ENCODE measurements at regions not wholly inside any gene's neighbourhood (a gene's known extent, or its start where the extent isn't known, plus 50 kb on each side); places are given as distances from the start of the nearest gene placed in this dataset.

GRCh38 chr6:102525336-102525735 is 1131.8 kb downstream of the GRIK2 start:
- Histone ChIP-seq H2AFZ (ENCODE audit: low read length) (no peak overlapping the region), H3K9me3 (ENCODE audit: low read length) (no peaks in the 10 kb centered on the region), H3F3A (ENCODE audit: insufficient read depth, low read length) (no peaks in the 10 kb centered on the region), H3K27me3 (ENCODE audit: insufficient read depth, low read length) (no peaks in the 10 kb centered on the region), H3K9me2 (ENCODE audit: low read depth, low read length) (no peaks in the 10 kb centered on the region), H3K27ac (ENCODE audit: low read depth, low read length, poor library complexity, severe bottlenecking) (no peak overlapping the region), H3K9ac (ENCODE audit: low read length) (no peak overlapping the region), H3K79me2 (ENCODE audit: insufficient read depth, low read length) (no peaks in the 10 kb centered on the region), H3K36me3 (ENCODE audit: insufficient read depth, low read length) (no peaks in the 10 kb centered on the region), H4K20me1 (ENCODE audit: insufficient read depth, low read length) (no peaks in the 10 kb centered on the region), H3K4me3 (ENCODE audit: low read depth, low read length, poor library complexity, severe bottlenecking) (no peak overlapping the region), H3K4me2 (ENCODE audit: low read length) (no peak overlapping the region), H3K4me1 (ENCODE audit: insufficient read depth, low read length, severe bottlenecking) (no peaks in the 10 kb centered on the region)
- no peak for TF ChIP-seq EZH2 (IDR thresholded peaks at IDR 0.05; ENCODE audit: borderline replicate concordance, low read length)
- TF ChIP-seq, protein P1, sequence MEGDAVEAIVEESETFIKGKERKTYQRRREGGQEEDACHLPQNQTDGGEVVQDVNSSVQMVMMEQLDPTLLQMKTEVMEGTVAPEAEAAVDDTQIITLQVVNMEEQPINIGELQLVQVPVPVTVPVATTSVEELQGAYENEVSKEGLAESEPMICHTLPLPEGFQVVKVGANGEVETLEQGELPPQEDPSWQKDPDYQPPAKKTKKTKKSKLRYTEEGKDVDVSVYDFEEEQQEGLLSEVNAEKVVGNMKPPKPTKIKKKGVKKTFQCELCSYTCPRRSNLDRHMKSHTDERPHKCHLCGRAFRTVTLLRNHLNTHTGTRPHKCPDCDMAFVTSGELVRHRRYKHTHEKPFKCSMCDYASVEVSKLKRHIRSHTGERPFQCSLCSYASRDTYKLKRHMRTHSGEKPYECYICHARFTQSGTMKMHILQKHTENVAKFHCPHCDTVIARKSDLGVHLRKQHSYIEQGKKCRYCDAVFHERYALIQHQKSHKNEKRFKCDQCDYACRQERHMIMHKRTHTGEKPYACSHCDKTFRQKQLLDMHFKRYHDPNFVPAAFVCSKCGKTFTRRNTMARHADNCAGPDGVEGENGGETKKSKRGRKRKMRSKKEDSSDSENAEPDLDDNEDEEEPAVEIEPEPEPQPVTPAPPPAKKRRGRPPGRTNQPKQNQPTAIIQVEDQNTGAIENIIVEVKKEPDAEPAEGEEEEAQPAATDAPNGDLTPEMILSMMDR (IDR thresholded peaks at IDR 0.05; ENCODE audit: low read length) = no peak

DNA sequence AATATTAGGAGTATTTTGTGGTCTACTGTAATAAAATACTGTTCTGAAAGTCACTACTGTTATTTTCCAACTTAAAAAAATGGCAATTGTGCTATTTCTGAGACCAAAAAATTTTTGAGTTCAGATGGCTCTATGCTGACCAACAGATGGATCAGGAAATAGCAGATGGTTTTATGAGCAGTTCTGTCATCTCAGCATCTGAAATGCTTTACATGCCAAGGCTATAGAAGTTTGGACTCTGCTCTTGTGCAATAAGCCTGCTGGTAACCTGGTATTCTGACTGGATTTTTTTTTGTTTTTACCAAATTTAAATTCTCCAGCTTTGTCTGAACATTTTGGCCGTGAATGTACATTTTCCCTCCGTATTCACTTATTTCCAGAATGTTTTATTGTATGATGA is 1127.5 kb downstream of the GRIK2 start:
- no peaks in the 10 kb centered on the region for H3K27me3 ChIP-seq (ENCODE audit: insufficient read depth, low read length)
- H3K9me2 ChIP-seq (ENCODE audit: low read depth, low read length) = no peaks in the 10 kb centered on the region
- TF ChIP-seq, protein P1 (IDR thresholded peaks at IDR 0.05; ENCODE audit: low read length) = no peak
- TF ChIP-seq EZH2 (IDR thresholded peaks at IDR 0.05; ENCODE audit: borderline replicate concordance, low read length) = no peak

DNA sequence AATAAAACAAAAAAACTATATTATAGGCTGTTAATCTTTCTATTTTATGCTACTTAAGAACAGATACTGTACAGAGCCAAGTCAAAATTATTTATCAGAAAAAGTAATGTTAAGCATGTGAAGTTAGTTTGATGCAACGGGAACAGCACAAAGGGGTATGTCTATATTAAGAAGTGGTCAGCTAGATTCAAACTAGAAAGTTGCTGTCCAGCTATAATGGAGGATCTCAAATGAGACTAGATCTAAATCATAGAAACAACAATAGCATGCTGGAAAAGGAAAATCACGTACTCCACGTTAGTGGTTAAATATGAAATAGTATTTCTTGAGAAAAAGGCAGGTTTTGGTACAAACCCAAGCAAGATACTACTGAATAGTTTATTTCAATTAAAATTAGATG is 1124.0 kb downstream of the GRIK2 start:
- H3K36me3 ChIP-seq (ENCODE audit: insufficient read depth, low read length) = no peaks in the 10 kb centered on the region
- no peaks in the 10 kb centered on the region for H3K9me3 ChIP-seq (ENCODE audit: low read length)
- no peak overlapping the region for H3K27ac ChIP-seq (ENCODE audit: low read depth, low read length, poor library complexity, severe bottlenecking)
- H3K4me3 ChIP-seq (ENCODE audit: low read depth, low read length, poor library complexity, severe bottlenecking) = no peak overlapping the region
- no peaks in the 10 kb centered on the region for H3K27me3 ChIP-seq (ENCODE audit: insufficient read depth, low read length)
- H3K79me2 ChIP-seq (ENCODE audit: insufficient read depth, low read length) = no peaks in the 10 kb centered on the region
- H4K20me1 ChIP-seq (ENCODE audit: insufficient read depth, low read length) = no peaks in the 10 kb centered on the region
- no peaks in the 10 kb centered on the region for H3K4me1 ChIP-seq (ENCODE audit: insufficient read depth, low read length, severe bottlenecking)
- H2AFZ ChIP-seq (ENCODE audit: low read length) = no peak overlapping the region
- TF ChIP-seq, protein P1 (IDR thresholded peaks at IDR 0.05; ENCODE audit: low read length) = no peak
- no peak for TF ChIP-seq EZH2 (IDR thresholded peaks at IDR 0.05; ENCODE audit: borderline replicate concordance, low read length)
- H3K9ac ChIP-seq (ENCODE audit: low read length) = no peak overlapping the region
- no peaks in the 10 kb centered on the region for H3K9me2 ChIP-seq (ENCODE audit: low read depth, low read length)
- H3K4me2 ChIP-seq (ENCODE audit: low read length) = no peak overlapping the region
- no peaks in the 10 kb centered on the region for H3F3A ChIP-seq (ENCODE audit: insufficient read depth, low read length)

More for the DNA sequence above, 1127.5 kb downstream of the GRIK2 start:
- H4K20me1 ChIP-seq (ENCODE audit: insufficient read depth, low read length) = no peaks in the 10 kb centered on the region
- no peak overlapping the region for H3K9ac ChIP-seq (ENCODE audit: low read length)
- H3K4me1 ChIP-seq (ENCODE audit: insufficient read depth, low read length, severe bottlenecking) = no peaks in the 10 kb centered on the region
- no peak overlapping the region for H3K27ac ChIP-seq (ENCODE audit: low read depth, low read length, poor library complexity, severe bottlenecking)
- no peak overlapping the region for H3K4me2 ChIP-seq (ENCODE audit: low read length)
- H3F3A ChIP-seq (ENCODE audit: insufficient read depth, low read length) = no peaks in the 10 kb centered on the region
- H3K79me2 ChIP-seq (ENCODE audit: insufficient read depth, low read length) = no peaks in the 10 kb centered on the region
- no peaks in the 10 kb centered on the region for H3K9me3 ChIP-seq (ENCODE audit: low read length)
- H3K36me3 ChIP-seq (ENCODE audit: insufficient read depth, low read length) = no peaks in the 10 kb centered on the region
- H2AFZ ChIP-seq (ENCODE audit: low read length) = no peak overlapping the region
- H3K4me3 ChIP-seq (ENCODE audit: low read depth, low read length, poor library complexity, severe bottlenecking) = no peak overlapping the region

All from OCI-LY1 (cell line).